ENCODE measurements at regions not wholly inside any gene's neighbourhood (a gene's known extent, or its start where the extent isn't known, plus 50 kb on each side); places are given as distances from the start of the nearest gene placed in this dataset.

DNA sequence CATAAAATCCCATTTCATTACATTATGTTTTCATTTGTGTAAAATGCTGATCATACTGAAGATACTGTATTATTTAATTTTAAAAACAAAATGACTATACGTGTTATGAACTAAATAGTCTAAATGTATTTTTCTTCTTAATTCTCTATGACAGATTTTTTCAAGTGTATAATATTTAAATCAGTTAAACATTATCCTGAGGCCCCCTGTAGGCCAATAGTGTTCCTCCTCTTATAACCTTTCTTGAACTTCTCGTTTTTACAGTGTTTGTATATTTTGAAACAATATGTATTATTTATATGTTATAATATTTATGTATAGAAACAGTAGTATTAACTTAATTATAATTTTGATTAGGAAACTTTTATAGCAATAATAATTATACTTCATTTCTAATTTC is 151.1 kb upstream of the CHORDC1 start:
- TF ChIP-seq TAF1 (IDR thresholded peaks at IDR 0.05; ENCODE audit: borderline replicate concordance, insufficient read depth, low read length) = no peak
- no peak for TF ChIP-seq POLR2AphosphoS5 (IDR thresholded peaks at IDR 0.05; ENCODE audit: low read depth, low read length)
- no peak for TF ChIP-seq REST (IDR thresholded peaks at IDR 0.05; ENCODE audit: insufficient read depth in 1 of 2, low read depth in 2 of 2, low read length in 2 of 2)
- TF ChIP-seq FOXP2 (optimal IDR thresholded peaks at IDR 0.05; ENCODE audit: borderline replicate concordance, extremely low read depth, extremely low read length, insufficient read depth) = no peak
- TF ChIP-seq SIN3A (IDR thresholded peaks at IDR 0.05; ENCODE audit: borderline replicate concordance, insufficient read depth, low read length) = no peak

DNA sequence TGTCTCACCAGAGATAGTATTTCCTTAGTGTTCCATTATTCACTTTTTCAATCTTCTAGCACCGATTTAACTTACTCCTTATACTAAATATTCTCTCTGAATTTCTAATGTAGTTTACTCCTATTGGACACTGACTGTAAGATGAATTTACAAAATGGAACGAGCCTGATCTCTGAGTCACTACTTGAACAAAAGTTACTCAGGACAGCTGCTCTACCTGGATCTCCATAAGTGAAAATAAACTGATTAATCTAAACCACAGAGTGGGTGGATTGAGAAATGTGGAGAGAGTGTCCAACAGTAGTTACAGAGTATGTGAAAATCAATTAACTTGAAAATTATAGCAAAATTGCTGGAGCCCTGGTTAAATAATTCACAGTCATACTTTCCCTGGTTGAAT is 141.7 kb upstream of the CHORDC1 start:
- TF ChIP-seq FOXP2 (optimal IDR thresholded peaks at IDR 0.05; ENCODE audit: borderline replicate concordance, extremely low read depth, extremely low read length, insufficient read depth) = no peak
- no peak for TF ChIP-seq SIN3A (IDR thresholded peaks at IDR 0.05; ENCODE audit: borderline replicate concordance, insufficient read depth, low read length)
- no peak for TF ChIP-seq TAF1 (IDR thresholded peaks at IDR 0.05; ENCODE audit: borderline replicate concordance, insufficient read depth, low read length)
- no peak for TF ChIP-seq REST (IDR thresholded peaks at IDR 0.05; ENCODE audit: insufficient read depth in 1 of 2, low read depth in 2 of 2, low read length in 2 of 2)
- TF ChIP-seq POLR2AphosphoS5 (IDR thresholded peaks at IDR 0.05; ENCODE audit: low read depth, low read length) = no peak

DNA sequence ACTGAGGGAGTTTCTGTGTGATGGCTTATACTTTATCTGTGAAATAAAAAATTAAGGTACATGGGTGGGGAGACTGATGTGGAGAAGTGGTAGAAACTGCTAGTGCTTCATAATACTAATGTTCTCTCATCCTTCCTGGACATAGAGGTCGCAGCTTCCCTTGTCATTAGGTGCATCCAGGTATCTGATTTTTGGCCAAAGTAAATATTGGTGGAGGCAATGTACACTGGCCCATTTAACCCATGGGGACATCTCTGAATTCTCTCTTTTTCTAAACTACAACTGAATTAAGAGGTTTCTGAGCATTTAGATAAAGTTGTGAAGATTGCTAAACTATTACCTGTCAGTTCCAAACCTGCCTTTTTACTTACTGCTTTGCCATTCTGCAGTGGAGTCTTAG is 140.9 kb upstream of the CHORDC1 start:
- no peak for TF ChIP-seq POLR2AphosphoS5 (IDR thresholded peaks at IDR 0.05; ENCODE audit: low read depth, low read length)
- no peak for TF ChIP-seq SIN3A (IDR thresholded peaks at IDR 0.05; ENCODE audit: borderline replicate concordance, insufficient read depth, low read length)
- no peak for TF ChIP-seq REST (IDR thresholded peaks at IDR 0.05; ENCODE audit: insufficient read depth in 1 of 2, low read depth in 2 of 2, low read length in 2 of 2)
- no peak for TF ChIP-seq TAF1 (IDR thresholded peaks at IDR 0.05; ENCODE audit: borderline replicate concordance, insufficient read depth, low read length)
- no peak for TF ChIP-seq FOXP2 (optimal IDR thresholded peaks at IDR 0.05; ENCODE audit: borderline replicate concordance, extremely low read depth, extremely low read length, insufficient read depth)

GRCh38 chr11:90355200-90355599 is 132.4 kb upstream of the CHORDC1 start:
- TF ChIP-seq REST (IDR thresholded peaks at IDR 0.05; ENCODE audit: insufficient read depth in 1 of 2, low read depth in 2 of 2, low read length in 2 of 2) = no peak
- no peak for TF ChIP-seq POLR2AphosphoS5 (IDR thresholded peaks at IDR 0.05; ENCODE audit: low read depth, low read length)
- TF ChIP-seq FOXP2 (optimal IDR thresholded peaks at IDR 0.05; ENCODE audit: borderline replicate concordance, extremely low read depth, extremely low read length, insufficient read depth) = no peak
- no peak for TF ChIP-seq SIN3A (IDR thresholded peaks at IDR 0.05; ENCODE audit: borderline replicate concordance, insufficient read depth, low read length)
- TF ChIP-seq TAF1 (IDR thresholded peaks at IDR 0.05; ENCODE audit: borderline replicate concordance, insufficient read depth, low read length) = no peak

GRCh38 chr11:90349731-90350130 is 126.9 kb upstream of the CHORDC1 start:
- TF ChIP-seq POLR2AphosphoS5 (IDR thresholded peaks at IDR 0.05; ENCODE audit: low read depth, low read length) (no peak), REST (IDR thresholded peaks at IDR 0.05; ENCODE audit: insufficient read depth in 1 of 2, low read depth in 2 of 2, low read length in 2 of 2) (no peak)
